ENCODE measurements at regions not wholly inside any gene's neighbourhood (a gene's known extent, or its start where the extent isn't known, plus 50 kb on each side); places are given as distances from the start of the nearest gene placed in this dataset.

DNA sequence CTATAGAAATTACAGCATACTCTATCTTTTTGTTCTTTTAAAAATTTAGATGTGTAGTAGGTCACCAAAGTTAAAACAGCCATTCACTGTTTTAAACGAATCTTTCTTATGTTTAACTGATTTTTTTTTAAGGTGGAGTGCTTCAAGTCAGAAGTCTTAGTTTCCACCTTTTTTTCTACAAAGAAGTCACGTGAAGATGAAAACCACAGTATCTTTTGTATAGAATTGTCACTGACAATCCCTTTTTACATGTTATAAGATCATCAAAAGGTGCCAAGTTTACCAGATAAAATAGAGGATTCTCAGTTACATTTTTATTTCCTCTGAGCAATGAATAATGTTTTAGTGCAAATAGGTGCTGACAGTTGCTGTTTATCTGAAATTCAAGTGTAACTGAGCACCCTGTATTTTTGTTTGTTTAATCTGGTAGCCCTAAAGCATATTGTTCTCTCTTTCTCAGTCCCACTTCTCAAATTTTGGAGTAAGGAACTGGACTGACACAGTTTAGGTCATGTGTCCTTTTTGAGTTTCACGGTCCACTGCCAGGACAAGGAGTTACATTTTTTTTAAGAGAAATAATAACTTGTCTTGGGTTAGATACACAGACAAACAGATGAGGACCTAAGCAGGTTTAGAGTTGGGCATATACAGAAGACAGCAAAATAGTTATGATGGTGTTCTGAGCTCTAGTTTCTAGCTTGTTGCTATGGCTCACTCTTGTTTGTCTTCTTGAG, 233.2 kb upstream of the MBL2 start:
- Mint-ChIP-seq H3K4me3 (no peak overlapping the region), H3K27me3 (ENCODE audit: insufficient read depth) (no peaks in the 10 kb centered on the region), H3K27ac (no peak overlapping the region), H3K9me3 (peaks cover 3% of the 10 kb centered on the region), H3K4me1 (ENCODE audit: low read depth) (no peaks in the 10 kb centered on the region), H3K36me3 (ENCODE audit: low read depth) (no peaks in the 10 kb centered on the region)
- intact Hi-C loops (cut with micrococcal nuclease) = no loop called here
- DNase-seq (ENCODE audit: low spot score) = no peak

DNA sequence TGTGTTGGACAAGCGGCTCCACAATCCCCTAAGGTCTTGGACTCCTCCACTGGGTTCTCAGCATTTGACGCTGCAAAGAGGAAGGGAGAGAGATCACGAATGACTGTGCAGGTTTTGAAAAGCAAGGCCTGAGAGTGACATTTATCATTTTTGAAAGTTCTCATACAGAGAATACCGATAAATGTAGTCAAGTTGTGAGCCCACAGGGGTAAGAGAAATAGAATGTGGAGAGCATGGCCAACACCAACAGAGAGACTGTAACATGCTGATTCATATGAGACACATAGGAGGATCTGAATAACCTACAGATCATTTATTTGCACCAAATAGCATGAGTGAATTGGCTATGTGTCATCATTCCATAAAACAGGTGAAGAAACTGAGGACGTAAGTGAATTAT, 230.5 kb upstream of the MBL2 start:
- Mint-ChIP-seq H3K4me1 (ENCODE audit: low read depth) (no peaks in the 10 kb centered on the region), H3K27me3 (ENCODE audit: insufficient read depth) (no peaks in the 10 kb centered on the region), H3K27ac (no peak overlapping the region), H3K36me3 (ENCODE audit: low read depth) (no peaks in the 10 kb centered on the region), H3K9me3 (no peaks in the 10 kb centered on the region), H3K4me3 (no peak overlapping the region)
- intact Hi-C loops (cut with micrococcal nuclease) = no loop called here
- no peak for DNase-seq (ENCODE audit: low spot score)

GRCh38 chr10:52999681-53000080, 227.1 kb upstream of the MBL2 start:
- H3K9me3 Mint-ChIP-seq = no peaks in the 10 kb centered on the region
- no peaks in the 10 kb centered on the region for H3K4me1 Mint-ChIP-seq (ENCODE audit: low read depth)
- intact Hi-C loops (cut with micrococcal nuclease) = no loop called here
- H3K36me3 Mint-ChIP-seq (ENCODE audit: low read depth) = no peaks in the 10 kb centered on the region
- H3K27ac Mint-ChIP-seq = no peak overlapping the region
- no peak for DNase-seq (ENCODE audit: low spot score)
- H3K27me3 Mint-ChIP-seq (ENCODE audit: insufficient read depth) = no peaks in the 10 kb centered on the region
- H3K4me3 Mint-ChIP-seq = no peak overlapping the region

DNA sequence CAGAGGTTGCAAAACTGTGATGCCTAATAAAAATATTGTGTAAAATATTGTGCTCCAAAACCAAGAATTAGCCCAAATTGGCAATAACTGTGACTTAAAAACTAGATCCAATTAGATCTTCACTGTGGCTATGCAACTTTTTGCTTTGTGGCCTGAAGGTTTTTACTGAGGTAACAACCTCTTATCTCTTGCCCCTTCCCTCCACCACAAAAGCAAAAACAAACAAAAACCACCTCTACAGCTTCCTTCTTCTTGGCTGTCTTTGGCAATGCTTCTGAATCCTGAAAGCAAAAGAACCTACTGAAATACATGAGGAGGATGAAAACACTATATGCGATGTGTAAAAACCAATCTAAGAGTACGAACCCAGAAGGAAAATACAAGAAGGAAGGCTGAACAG, 226.7 kb upstream of the MBL2 start:
- H3K9me3 Mint-ChIP-seq = no peaks in the 10 kb centered on the region
- DNase-seq (ENCODE audit: low spot score) = no peak
- H3K36me3 Mint-ChIP-seq (ENCODE audit: low read depth) = no peaks in the 10 kb centered on the region
- H3K27ac Mint-ChIP-seq = no peak overlapping the region
- no peak overlapping the region for H3K4me3 Mint-ChIP-seq
- H3K4me1 Mint-ChIP-seq (ENCODE audit: low read depth) = no peaks in the 10 kb centered on the region
- no peaks in the 10 kb centered on the region for H3K27me3 Mint-ChIP-seq (ENCODE audit: insufficient read depth)
- intact Hi-C loops (cut with micrococcal nuclease) = no loop called here

DNA sequence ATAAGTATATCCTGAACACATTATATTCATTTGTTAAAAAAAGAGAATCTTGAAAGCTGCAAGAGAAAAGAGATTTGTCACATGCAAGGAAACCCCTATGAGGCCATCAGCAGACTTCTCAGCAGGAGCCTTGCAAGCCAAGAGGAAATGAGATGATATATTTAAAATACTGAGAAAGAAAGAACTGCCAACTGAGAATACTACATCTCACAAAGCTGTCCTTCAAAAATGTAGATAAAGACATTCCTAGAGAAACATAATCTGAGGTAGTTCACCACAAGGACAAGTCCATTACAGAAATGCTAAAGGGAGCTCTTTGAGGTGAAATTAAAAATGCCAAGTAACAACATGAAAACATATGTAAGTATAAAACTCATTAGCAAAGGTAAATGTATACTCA, 224.4 kb upstream of the MBL2 start:
- intact Hi-C loops (cut with micrococcal nuclease) = no loop called here
- Mint-ChIP-seq H3K4me1 (ENCODE audit: low read depth) (no peaks in the 10 kb centered on the region), H3K27me3 (ENCODE audit: insufficient read depth) (no peaks in the 10 kb centered on the region), H3K4me3 (no peak overlapping the region), H3K27ac (no peak overlapping the region), H3K36me3 (ENCODE audit: low read depth) (no peaks in the 10 kb centered on the region), H3K9me3 (no peaks in the 10 kb centered on the region)
- DNase-seq (ENCODE audit: low spot score) = no peak

DNA sequence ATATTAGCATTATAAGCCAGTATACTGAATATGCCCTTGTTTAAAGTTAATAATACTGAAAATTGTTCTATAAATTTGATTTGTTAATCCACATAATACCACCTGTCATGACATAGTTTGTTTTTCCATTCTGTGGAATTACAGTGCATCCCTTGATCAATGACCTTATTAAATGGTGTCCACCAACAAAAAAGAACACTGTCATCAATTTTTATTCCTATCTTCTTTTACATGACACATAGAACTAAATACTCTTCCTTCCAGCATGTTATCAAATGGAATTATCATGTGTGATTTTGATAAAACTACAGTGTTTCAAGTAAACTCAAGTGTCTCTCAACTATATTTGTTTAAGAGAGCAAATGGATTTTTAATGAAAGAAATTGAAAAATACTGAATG, 221.8 kb upstream of the MBL2 start:
- no peaks in the 10 kb centered on the region for H3K4me1 Mint-ChIP-seq (ENCODE audit: low read depth)
- intact Hi-C loops (cut with micrococcal nuclease) = no loop called here
- no peaks in the 10 kb centered on the region for H3K36me3 Mint-ChIP-seq (ENCODE audit: low read depth)
- no peaks in the 10 kb centered on the region for H3K9me3 Mint-ChIP-seq
- no peak overlapping the region for H3K4me3 Mint-ChIP-seq
- H3K27me3 Mint-ChIP-seq (ENCODE audit: insufficient read depth) = no peaks in the 10 kb centered on the region
- DNase-seq (ENCODE audit: low spot score) = no peak
- H3K27ac Mint-ChIP-seq = no peak overlapping the region

GRCh38 chr10:52993109-52993508, 220.5 kb upstream of the MBL2 start:
- no peaks in the 10 kb centered on the region for H3K4me1 Mint-ChIP-seq (ENCODE audit: low read depth)
- intact Hi-C loops (cut with micrococcal nuclease) = no loop called here
- no peaks in the 10 kb centered on the region for H3K27me3 Mint-ChIP-seq (ENCODE audit: insufficient read depth)
- no peaks in the 10 kb centered on the region for H3K9me3 Mint-ChIP-seq
- DNase-seq (ENCODE audit: low spot score) = no peak
- no peak overlapping the region for H3K27ac Mint-ChIP-seq
- H3K4me3 Mint-ChIP-seq = no peak overlapping the region
- H3K36me3 Mint-ChIP-seq (ENCODE audit: low read depth) = no peaks in the 10 kb centered on the region

- H3K27ac Mint-ChIP-seq = no peak overlapping the region
- intact Hi-C loops (cut with micrococcal nuclease) = no loop called here
- H3K36me3 Mint-ChIP-seq (ENCODE audit: low read depth) = no peaks in the 10 kb centered on the region
- no peaks in the 10 kb centered on the region for H3K4me1 Mint-ChIP-seq (ENCODE audit: low read depth)
- no peak overlapping the region for H3K4me3 Mint-ChIP-seq
- DNase-seq (ENCODE audit: low spot score) = no peak
- no peaks in the 10 kb centered on the region for H3K9me3 Mint-ChIP-seq
- no peaks in the 10 kb centered on the region for H3K27me3 Mint-ChIP-seq (ENCODE audit: insufficient read depth)
Observed at GRCh38 chr10:52992567-52992966, 220.0 kb upstream of the MBL2 start.

DNA sequence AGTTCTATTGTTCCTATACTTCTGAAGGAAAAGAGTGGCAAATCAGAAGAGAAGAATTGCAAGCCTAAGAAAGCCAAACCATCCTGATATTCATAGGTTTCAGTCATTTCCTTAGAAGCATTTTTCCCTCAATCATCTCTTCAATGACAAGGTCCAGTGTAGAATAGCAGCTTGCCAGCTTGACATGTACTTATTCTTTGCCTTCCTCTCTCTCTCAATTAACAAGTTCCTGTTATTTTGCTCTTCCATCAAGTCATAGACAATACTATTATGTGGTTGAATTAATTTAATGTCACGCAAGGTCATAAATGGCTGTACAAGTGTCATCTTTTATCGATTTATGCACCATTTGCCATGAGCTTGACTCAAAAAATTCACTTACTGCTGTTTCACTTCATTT, 216.3 kb upstream of the MBL2 start:
- H3K27ac Mint-ChIP-seq = no peak overlapping the region
- no peak overlapping the region for H3K4me3 Mint-ChIP-seq
- no peaks in the 10 kb centered on the region for H3K4me1 Mint-ChIP-seq (ENCODE audit: low read depth)
- H3K9me3 Mint-ChIP-seq = no peaks in the 10 kb centered on the region
- intact Hi-C loops (cut with micrococcal nuclease) = no loop called here
- no peak for DNase-seq (ENCODE audit: low spot score)
- H3K36me3 Mint-ChIP-seq (ENCODE audit: low read depth) = no peaks in the 10 kb centered on the region
- H3K27me3 Mint-ChIP-seq (ENCODE audit: insufficient read depth) = no peaks in the 10 kb centered on the region

DNA sequence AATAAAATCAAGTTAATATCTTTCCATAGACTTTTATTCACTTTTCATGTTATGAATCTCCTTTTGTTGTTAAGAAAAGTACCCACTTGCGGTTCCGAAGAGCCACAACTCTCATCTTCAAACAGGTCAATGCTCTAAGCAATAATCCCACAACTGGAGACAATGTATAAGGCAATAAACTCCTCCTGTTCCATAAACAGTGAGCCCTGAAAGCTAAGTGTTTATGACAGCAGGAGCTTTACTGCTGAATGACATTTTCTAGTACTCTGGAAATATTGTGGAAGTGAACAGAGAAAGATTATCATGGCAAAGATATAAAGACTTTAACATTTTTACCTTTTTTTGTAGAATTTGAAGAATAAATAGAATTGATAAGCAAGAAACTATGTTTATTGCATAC, 213.5 kb upstream of the MBL2 start:
- Mint-ChIP-seq H3K4me3 (no peak overlapping the region), H3K27me3 (ENCODE audit: insufficient read depth) (no peaks in the 10 kb centered on the region), H3K9me3 (no peaks in the 10 kb centered on the region), H3K4me1 (ENCODE audit: low read depth) (no peaks in the 10 kb centered on the region), H3K27ac (no peak overlapping the region), H3K36me3 (ENCODE audit: low read depth) (no peaks in the 10 kb centered on the region)
- intact Hi-C loops (cut with micrococcal nuclease) = no loop called here
- DNase-seq (ENCODE audit: low spot score) = no peak

GRCh38 chr10:52984169-52984568, 211.6 kb upstream of the MBL2 start:
- no peak overlapping the region for H3K27ac Mint-ChIP-seq
- no peaks in the 10 kb centered on the region for H3K4me1 Mint-ChIP-seq (ENCODE audit: low read depth)
- H3K4me3 Mint-ChIP-seq = no peak overlapping the region
- no peaks in the 10 kb centered on the region for H3K27me3 Mint-ChIP-seq (ENCODE audit: insufficient read depth)
- no peak for DNase-seq (ENCODE audit: low spot score)
- H3K36me3 Mint-ChIP-seq (ENCODE audit: low read depth) = no peaks in the 10 kb centered on the region
- intact Hi-C loops (cut with micrococcal nuclease) = no loop called here
- no peaks in the 10 kb centered on the region for H3K9me3 Mint-ChIP-seq

DNA sequence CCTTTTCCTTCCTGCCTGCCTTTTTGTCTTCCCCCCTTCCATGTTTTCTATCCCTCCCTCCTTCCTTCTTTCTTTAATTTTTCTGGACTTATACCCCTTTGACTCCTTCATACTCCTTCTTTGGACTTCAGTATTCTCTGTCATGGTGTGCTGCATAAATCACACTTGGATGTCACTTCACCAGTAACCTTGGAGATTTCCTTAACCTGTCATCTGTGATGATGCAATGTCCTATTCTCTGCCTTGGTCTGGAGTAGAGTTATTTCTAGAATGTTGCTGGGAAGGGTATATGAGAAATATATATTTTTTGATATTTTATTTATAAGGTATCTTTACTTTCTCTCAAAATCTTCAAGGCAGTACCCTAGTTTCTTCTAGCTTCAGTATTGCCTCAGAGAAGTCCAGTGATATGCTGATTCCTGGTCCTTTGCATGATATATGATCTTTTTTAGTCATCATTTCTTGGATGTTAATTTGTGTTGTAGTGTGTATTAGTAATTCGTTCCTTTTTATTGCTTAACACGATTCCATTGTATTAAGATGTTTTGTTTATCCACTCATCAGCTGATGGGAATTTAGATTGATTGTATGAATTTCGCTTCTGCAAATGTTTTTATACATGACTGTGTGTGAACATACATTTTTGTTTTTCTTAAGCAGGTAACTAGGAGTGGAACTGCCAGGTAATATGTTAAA, 206.9 kb upstream of the MBL2 start:
- no peak overlapping the region for H3K27ac Mint-ChIP-seq
- no peak overlapping the region for H3K4me3 Mint-ChIP-seq
- intact Hi-C loops (cut with micrococcal nuclease) = no loop called here

GRCh38 chr10:52977581-52977980, 205.0 kb upstream of the MBL2 start:
- peaks cover 4% of the 10 kb centered on the region for H3K9me3 Mint-ChIP-seq
- H3K4me1 Mint-ChIP-seq (ENCODE audit: low read depth) = no peaks in the 10 kb centered on the region
- DNase-seq (ENCODE audit: low spot score) = no peak
- H3K36me3 Mint-ChIP-seq (ENCODE audit: low read depth) = no peaks in the 10 kb centered on the region
- H3K27me3 Mint-ChIP-seq (ENCODE audit: insufficient read depth) = no peaks in the 10 kb centered on the region
- H3K4me3 Mint-ChIP-seq = no peak overlapping the region
- intact Hi-C loops (cut with micrococcal nuclease) = no loop called here
- H3K27ac Mint-ChIP-seq = no peak overlapping the region

More for the DNA sequence above, 206.9 kb upstream of the MBL2 start:
- Mint-ChIP-seq H3K9me3 (no peaks in the 10 kb centered on the region), H3K4me1 (ENCODE audit: low read depth) (no peaks in the 10 kb centered on the region), H3K36me3 (ENCODE audit: low read depth) (no peaks in the 10 kb centered on the region), H3K27me3 (ENCODE audit: insufficient read depth) (no peaks in the 10 kb centered on the region)
- DNase-seq (ENCODE audit: low spot score) = no peak
